GM12865 (cell line): ENCODE measurements at regions not wholly inside any gene's neighbourhood (a gene's known extent, or its start where the extent isn't known, plus 50 kb on each side); places are given as distances from the start of the nearest gene placed in this dataset.

Experiments
- DNase-seq: peaks from one replicate; pipeline ENCODE4 v3.0.0; 2010; ENCODE audit warnings: low read depth
- H3K4me3 ChIP-seq: 2 replicates; pipeline ENCODE4 v1.5.1; 2011; ENCODE audit warnings: mild to moderate bottlenecking, low read depth, low read length, control low read depth
- CTCF ChIP-seq: IDR thresholded peaks from 2 replicates; pipeline ENCODE4 v1.5.1; 2011; ENCODE audit warnings: low read length, control low read depth, low read depth, inconsistent platforms; ENCODE audit not compliant: insufficient read depth; ENCODE audit errors: missing control alignments

DNA sequence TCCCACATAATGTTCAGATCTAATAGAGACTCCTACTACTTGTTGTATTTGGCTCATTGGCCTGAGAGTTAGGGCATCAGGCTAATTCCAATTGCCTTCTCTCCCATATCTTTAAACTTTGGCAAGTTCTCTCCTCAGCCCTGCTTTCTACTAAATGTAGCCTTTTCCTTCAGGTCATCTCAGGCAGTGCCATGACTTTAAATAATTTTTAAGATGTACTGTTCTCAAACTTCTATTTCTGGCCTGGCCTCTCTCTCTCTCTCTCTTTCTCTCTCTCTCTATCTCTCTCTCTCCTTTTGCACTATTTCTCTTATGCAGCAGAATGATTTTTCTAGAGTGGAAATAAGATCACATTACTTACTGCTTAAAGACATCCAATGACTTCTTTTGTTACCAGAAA is 114.5 kb upstream of the PAQR3 start:
- TF ChIP-seq CTCF: no peak
- DNase-seq: no peak
- no peak overlapping the region for H3K4me3 ChIP-seq

DNA sequence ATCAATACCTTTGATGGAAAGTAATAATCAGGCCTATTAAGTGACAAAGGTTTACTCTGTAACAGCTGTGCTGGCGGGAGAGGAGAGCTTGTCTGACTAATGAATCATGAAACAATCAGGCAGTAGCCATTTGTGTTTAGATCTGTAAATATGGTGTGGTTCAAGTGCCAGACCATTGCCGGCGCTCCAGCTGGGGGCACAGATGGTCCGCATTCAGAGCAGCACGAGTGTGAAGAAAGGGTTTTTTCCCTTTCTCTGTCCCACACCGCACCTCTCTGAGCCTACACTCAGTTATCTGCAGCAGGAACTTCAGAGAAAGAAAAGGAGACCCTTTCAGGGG is 111.3 kb upstream of the PAQR3 start:
- TF ChIP-seq CTCF: no peak
- no peak overlapping the region for H3K4me3 ChIP-seq
- DNase-seq: no peak

DNA sequence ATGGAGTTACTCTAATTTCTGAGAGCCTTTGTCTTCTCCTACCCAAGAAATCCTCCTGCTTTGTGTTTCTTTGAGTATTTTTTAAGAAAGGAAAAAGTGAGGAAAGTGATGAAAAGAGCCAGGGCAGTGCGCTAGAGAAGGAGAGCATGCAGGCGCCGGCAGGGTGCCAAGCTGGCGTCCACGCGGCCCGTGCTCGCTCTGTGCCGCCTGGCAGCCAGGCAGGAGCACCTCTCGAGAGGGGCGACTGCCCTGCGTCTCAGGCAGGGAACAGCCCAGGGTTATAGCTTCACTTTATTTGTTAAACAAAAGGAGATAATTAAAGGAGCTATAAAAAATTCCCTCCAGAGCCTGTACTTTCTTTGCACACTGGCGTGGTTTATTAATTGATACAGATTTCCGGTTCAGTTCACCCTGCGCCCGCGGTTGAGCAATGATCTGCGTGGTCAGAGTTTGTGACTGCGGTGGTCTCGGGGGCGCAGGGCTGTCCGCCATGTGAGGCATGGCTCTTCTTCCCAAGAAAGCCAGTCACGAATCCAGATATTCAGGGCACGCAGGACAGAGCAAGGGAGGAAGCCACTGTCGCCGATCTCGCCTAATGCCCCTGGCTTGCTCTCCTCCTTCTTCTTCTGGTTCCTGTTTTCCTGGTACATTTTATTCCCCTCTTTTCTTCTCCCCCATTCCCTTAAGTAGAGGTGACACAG is 110.8 kb upstream of the PAQR3 start:
- no peak for DNase-seq
- no peak overlapping the region for H3K4me3 ChIP-seq
- no peak for TF ChIP-seq CTCF

- DNase-seq: no peak
- TF ChIP-seq CTCF: no peak
- H3K4me3 ChIP-seq: no peak overlapping the region
Measured at GRCh38 chr4:79048878-79049277, 109.6 kb upstream of the PAQR3 start.

- H3K4me3 ChIP-seq: no peak overlapping the region
- no peak for DNase-seq
- TF ChIP-seq CTCF: no peak
Measured at GRCh38 chr4:79047316-79047715, 108.1 kb upstream of the PAQR3 start.

- TF ChIP-seq CTCF: no peak
- no peak for DNase-seq
- H3K4me3 ChIP-seq: no peak overlapping the region
Measured at GRCh38 chr4:79046016-79046592, 106.9 kb upstream of the PAQR3 start.

DNA sequence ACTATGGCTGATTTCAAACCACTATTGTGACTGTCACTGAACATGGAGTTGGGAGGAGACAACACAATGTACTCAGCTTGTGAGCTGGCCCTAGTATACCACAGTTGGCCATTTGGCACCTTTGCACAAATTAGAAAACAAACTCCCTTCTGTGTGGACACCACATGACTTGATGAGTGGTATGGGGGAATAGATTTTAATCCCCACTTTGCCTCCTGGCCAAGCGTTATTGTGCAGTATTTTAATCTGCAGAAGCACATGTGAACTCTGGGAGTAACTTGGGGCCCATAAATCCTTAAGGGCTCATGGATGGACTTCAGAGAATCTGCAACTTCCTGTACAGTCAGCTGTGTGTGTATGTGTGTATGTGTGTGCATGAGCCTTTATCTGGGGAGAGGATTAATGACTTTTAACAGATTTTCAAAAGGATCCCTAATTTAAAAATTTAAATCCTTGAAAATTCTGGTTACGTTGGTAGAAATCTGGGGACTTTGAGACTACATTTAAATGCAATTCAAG is 105.0 kb upstream of the PAQR3 start:
- DNase-seq: no peak
- no peak for TF ChIP-seq CTCF
- no peak overlapping the region for H3K4me3 ChIP-seq
